Trophoblast cell (in vitro differentiated cells and primary cell): ENCODE measurements at regions not wholly inside any gene's neighbourhood (a gene's known extent, or its start where the extent isn't known, plus 50 kb on each side); places are given as distances from the start of the nearest gene placed in this dataset.
"Not testable (repeated sequence)": the region's sequence is repeated elsewhere in the genome, so short reads cannot be mapped to it uniquely, and the experiment has no call there.

Experiments used
- DNase-seq, 2 donors: peaks; one replicate each; pipeline ENCODE4 v3.0.0-alpha.2; 2016
- H2AFZ ChIP-seq: 2 replicates; pipeline ENCODE4 v1.6.1; 2013; ENCODE audit warnings: low read length, moderate library complexity, mild to moderate bottlenecking; ENCODE audit not compliant: insufficient read depth, poor library complexity
- H2AK5ac ChIP-seq: 2 replicates; pipeline ENCODE4 v1.6.1; 2013; ENCODE audit warnings: mild to moderate bottlenecking, low read length
- H2BK120ac ChIP-seq: 2 replicates; pipeline ENCODE4 v1.6.1; 2013; ENCODE audit warnings: low read length, mild to moderate bottlenecking, moderate library complexity; ENCODE audit not compliant: insufficient read depth, poor library complexity
- H2BK12ac ChIP-seq: 2 replicates; pipeline ENCODE4 v1.6.1; 2013; ENCODE audit warnings: mild to moderate bottlenecking, low read length, moderate library complexity
- H2BK5ac ChIP-seq: 2 replicates; pipeline ENCODE4 v1.6.1; 2013; ENCODE audit warnings: low read length, low read depth, moderate library complexity, mild to moderate bottlenecking; ENCODE audit not compliant: poor library complexity
- H3K14ac ChIP-seq: 2 replicates; pipeline ENCODE4 v1.6.1; 2013; ENCODE audit warnings: mild to moderate bottlenecking, low read length
- H3K18ac ChIP-seq: 2 replicates; pipeline ENCODE4 v1.6.1; 2013; ENCODE audit warnings: mild to moderate bottlenecking, low read length
- H3K23ac ChIP-seq: 2 replicates; pipeline ENCODE4 v1.6.1; 2013; ENCODE audit warnings: low read length
- H3K27ac ChIP-seq: 2 replicates; pipeline ENCODE4 v1.5.1; 2013; ENCODE audit warnings: low read depth, mild to moderate bottlenecking, inconsistent platforms, low read length, moderate library complexity
- H3K27me3 ChIP-seq: 2 replicates; pipeline ENCODE4 v1.6.1; 2013; ENCODE audit warnings: inconsistent platforms, mild to moderate bottlenecking, low read length, moderate library complexity; ENCODE audit not compliant: insufficient read depth
- H3K36me3 ChIP-seq, 2 experiments: 1 replicate in 1 of 2; 2 replicates in 1 of 2; pipeline ENCODE4 v1.6.1; 2013; ENCODE audit warnings: low read length in 2 of 2, mild to moderate bottlenecking in 2 of 2, moderate library complexity in 1 of 2; ENCODE audit not compliant: insufficient read depth in 2 of 2, control insufficient read depth in 1 of 2
- H3K4ac ChIP-seq: 2 replicates; pipeline ENCODE4 v1.6.1; 2013; ENCODE audit warnings: low read depth, mild to moderate bottlenecking, low read length, moderate library complexity
- H3K4me1 ChIP-seq, 2 experiments: 1 replicate in 1 of 2; 2 replicates in 1 of 2; pipeline ENCODE4 v1.6.1; 2013; ENCODE audit warnings: low read length in 2 of 2, mild to moderate bottlenecking in 2 of 2, moderate library complexity in 1 of 2; ENCODE audit not compliant: insufficient read depth in 2 of 2, control insufficient read depth in 1 of 2
- H3K4me2 ChIP-seq: 2 replicates; pipeline ENCODE4 v1.6.1; 2013; ENCODE audit warnings: inconsistent platforms, mild to moderate bottlenecking, low read length, moderate library complexity
- H3K4me3 ChIP-seq: 2 replicates; pipeline ENCODE4 v1.5.1; 2013; ENCODE audit warnings: mild to moderate bottlenecking, low read depth, low read length, inconsistent platforms
- H3K79me1 ChIP-seq: one replicate; pipeline ENCODE4 v1.6.1; 2013; ENCODE audit warnings: low read length
- H3K79me2 ChIP-seq: 2 replicates; pipeline ENCODE4 v1.6.1; 2013; ENCODE audit warnings: low read length, mild to moderate bottlenecking; ENCODE audit not compliant: control insufficient read depth, insufficient read depth, poor library complexity
- H3K9ac ChIP-seq: 2 replicates; pipeline ENCODE4 v1.6.1; 2013; ENCODE audit warnings: mild to moderate bottlenecking, low read length
- H3K9me3 ChIP-seq: 2 replicates; pipeline ENCODE4 v1.6.1; 2013; ENCODE audit warnings: low read depth, mild to moderate bottlenecking, control low read depth, inconsistent platforms, low read length; ENCODE audit not compliant: insufficient read depth
- H4K12ac ChIP-seq: 2 replicates; pipeline ENCODE4 v1.6.1; 2013; ENCODE audit warnings: low read depth, mild to moderate bottlenecking, low read length, moderate library complexity
- H4K8ac ChIP-seq: 2 replicates; pipeline ENCODE4 v1.6.1; 2013; ENCODE audit warnings: low read depth, mild to moderate bottlenecking, low read length, moderate library complexity
- H4K91ac ChIP-seq: one replicate; pipeline ENCODE4 v1.6.1; 2013; ENCODE audit warnings: low read depth, mild to moderate bottlenecking, low read length, moderate library complexity
- WGBS: extraction: QIAGEN DNeasy Blood & Tissue Kit; methylation state at CpG from one replicate; pipeline ENCODE4 v1.1.7; 2013; ENCODE audit warnings: missing lambda C conversion rate; ENCODE audit not compliant: insufficient read length, insufficient coverage; ENCODE audit errors: extremely low coverage; 5-methylcytosine and 5-hydroxymethylcytosine counted together

DNA sequence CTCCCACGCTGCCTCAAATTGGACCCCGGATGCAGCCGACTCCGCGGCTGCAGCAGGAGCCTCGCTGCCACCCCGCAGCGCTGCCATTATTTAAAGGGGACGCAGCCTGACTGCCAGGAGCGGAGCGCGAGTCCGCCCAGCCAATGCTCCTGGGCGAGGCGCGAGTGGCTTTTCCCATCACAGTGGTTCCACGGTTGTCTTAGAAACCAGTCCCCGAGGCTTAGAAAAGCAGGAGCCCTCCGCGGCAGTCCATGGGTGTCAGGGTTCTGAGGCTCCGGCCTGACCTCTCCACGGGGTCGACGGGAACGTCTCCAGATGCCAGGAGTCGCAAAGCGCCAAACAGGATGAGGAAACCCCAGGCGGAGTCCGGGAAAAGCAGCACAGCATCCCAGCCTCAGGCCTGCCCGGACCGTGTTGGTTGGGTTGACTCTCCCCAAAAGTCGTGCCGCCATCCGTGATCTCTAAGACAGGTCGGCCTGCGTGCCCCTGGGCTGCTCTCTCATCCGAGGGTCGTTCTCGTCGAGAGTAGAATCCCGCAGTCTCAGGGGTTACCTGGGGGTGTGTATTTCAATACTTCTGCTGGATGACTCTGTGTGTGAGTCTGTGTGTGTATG lies 975.8 kb upstream of the DEFB115 start:
- Histone ChIP-seq H3K23ac (no peak overlapping the region), H4K8ac (no peak overlapping the region), H3K36me3 (no peaks in the 10 kb centered on the region), H3K27me3 (no peaks in the 10 kb centered on the region), H2BK120ac (no peak overlapping the region), H3K4ac (no peak overlapping the region), H3K79me1 (no peaks in the 10 kb centered on the region), H4K12ac (no peak overlapping the region), H2BK12ac (no peak overlapping the region), H3K9me3 (peaks cover 24% of the 10 kb centered on the region), H3K18ac (no peak overlapping the region), H3K4me3 (no peak overlapping the region), H2AK5ac (no peak overlapping the region), H4K91ac (no peak overlapping the region), H3K14ac (no peak overlapping the region), H3K27ac (no peak overlapping the region), H3K4me2 (no peak overlapping the region), H3K9ac (no peak overlapping the region), H3K4me1 (no peaks in the 10 kb centered on the region), H2AFZ (no peak overlapping the region), H3K79me2 (no peaks in the 10 kb centered on the region), H2BK5ac (no peak overlapping the region)
- DNase-seq: no peak
- no CpG with 5 or more reads among the region's 41 CpGs for WGBS

DNA sequence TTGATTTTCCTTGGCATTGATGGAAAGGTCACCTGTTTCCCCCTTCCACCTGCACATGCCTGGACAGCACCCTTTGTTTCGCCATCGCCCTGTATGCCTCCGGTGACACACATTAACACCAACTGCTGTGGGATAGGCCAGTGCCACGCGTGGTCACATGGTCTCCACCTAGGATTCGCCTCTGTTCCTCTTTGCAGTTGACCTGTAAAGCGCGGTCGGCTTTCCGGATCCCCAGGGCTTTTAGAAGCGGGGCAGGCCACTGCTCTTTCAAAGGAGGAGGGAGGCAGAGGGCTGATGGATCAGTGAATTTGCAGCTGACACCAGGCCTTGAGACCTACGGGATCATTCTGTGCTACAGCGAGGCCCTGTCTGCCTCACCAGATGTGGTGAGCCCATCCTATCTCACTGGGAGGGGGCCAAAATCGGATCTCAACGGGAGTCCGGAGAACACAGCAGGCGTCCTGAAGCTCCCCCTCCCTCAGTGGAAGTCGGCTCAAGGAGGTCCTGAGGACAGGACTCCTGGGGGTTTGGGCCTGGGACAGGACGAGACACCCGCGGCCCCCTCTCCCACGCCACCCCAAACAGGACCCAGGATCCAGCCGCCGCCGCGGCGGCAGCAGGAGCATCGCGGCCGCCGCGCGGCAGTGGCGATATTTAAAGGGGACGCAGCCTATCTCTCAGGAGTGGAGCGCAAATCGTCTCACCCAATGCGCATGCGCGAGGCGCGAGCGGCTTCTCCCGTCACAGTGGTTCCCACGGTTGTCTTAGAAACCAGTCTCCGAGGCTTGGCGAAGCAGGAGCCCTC lies 973.8 kb upstream of the DEFB115 start:
- not testable (repeated sequence) for H3K79me2 ChIP-seq, H2AK5ac ChIP-seq, H3K27me3 ChIP-seq, H2BK12ac ChIP-seq, H3K27ac ChIP-seq, H3K18ac ChIP-seq, H3K79me1 ChIP-seq, H3K36me3 ChIP-seq, H2BK5ac ChIP-seq, H2AFZ ChIP-seq, H3K4me2 ChIP-seq, H4K91ac ChIP-seq, H4K12ac ChIP-seq, H3K4ac ChIP-seq, H3K14ac ChIP-seq, H3K23ac ChIP-seq, H2BK120ac ChIP-seq, H4K8ac ChIP-seq, H3K4me3 ChIP-seq, H3K4me1 ChIP-seq, H3K9ac ChIP-seq
- WGBS: no CpG with 5 or more reads among the region's 47 CpGs
- peaks cover 24% of the 10 kb centered on the region for H3K9me3 ChIP-seq
- DNase-seq: peak in 1 of 2 donors; percentile 61

DNA sequence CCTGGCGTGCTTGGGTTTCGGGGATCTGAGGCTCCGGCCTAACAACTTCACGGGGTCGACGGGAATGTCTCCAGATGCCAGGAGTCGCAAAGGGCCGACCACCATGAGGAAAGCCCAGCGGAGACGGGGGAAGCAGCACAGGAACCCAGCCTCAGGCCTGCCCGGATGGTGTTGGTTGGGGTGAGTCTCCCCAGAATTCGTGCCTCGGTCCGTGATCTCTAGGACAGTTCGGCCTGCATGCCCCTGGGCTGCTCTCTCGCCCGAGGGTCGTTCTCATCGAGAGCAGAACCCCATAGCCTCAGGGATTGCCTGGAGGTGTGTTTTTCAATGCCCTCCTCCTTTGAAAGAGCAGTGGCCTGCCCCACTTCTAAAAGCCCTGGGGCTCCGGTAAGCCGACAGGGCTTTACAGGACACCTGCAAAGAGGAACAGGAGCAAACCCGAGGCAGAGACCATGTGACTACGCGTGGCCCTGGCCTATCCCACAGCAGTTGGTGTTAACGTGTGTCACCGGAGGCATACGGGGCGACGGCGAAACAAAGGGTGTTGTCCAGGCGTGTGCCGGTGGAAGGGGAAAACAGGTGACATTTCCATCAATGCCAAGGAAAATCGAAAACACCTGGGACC lies 973.1 kb upstream of the DEFB115 start:
- no peak overlapping the region for H3K27ac ChIP-seq
- H3K79me2 ChIP-seq: no peaks in the 10 kb centered on the region
- no peak overlapping the region for H3K14ac ChIP-seq
- H3K36me3 ChIP-seq: no peaks in the 10 kb centered on the region
- H2BK12ac ChIP-seq: no peak overlapping the region
- H2BK5ac ChIP-seq: no peak overlapping the region
- no CpG with 5 or more reads among the region's 33 CpGs for WGBS
- no peak overlapping the region for H4K91ac ChIP-seq
- no peak overlapping the region for H3K9ac ChIP-seq
- no peak overlapping the region for H4K12ac ChIP-seq
- no peak overlapping the region for H3K4ac ChIP-seq
- DNase-seq: peak in 1 of 2 donors; percentile 1
- H3K4me1 ChIP-seq: no peaks in the 10 kb centered on the region
- H3K23ac ChIP-seq: no peak overlapping the region
- H3K9me3 ChIP-seq: peaks cover 24% of the 10 kb centered on the region
- H3K27me3 ChIP-seq: no peaks in the 10 kb centered on the region
- H3K4me2 ChIP-seq: no peak overlapping the region
- no peak overlapping the region for H4K8ac ChIP-seq
- H3K79me1 ChIP-seq: no peaks in the 10 kb centered on the region
- no peak overlapping the region for H3K18ac ChIP-seq
- H2BK120ac ChIP-seq: no peak overlapping the region
- no peak overlapping the region for H3K4me3 ChIP-seq
- H2AFZ ChIP-seq: no peak overlapping the region
- H2AK5ac ChIP-seq: no peak overlapping the region

DNA sequence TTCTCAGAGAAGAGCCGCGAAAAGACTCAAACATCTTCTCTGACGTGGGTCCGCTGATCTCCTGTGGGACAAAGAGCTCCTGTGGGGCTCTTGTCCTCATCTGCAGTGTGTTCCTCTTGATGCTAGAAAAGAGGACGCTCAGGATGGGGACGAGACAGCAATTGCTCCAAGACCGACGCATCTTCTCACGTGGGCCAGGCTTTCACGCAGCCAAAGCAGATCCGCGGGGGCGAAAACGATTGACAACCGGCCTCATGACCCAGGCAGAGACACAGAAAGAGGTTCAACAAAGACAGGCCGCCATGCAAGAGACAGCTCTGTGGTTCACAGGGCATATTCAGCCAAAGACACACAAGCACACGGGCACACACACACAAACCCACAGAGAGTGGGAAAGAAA lies 971.8 kb upstream of the DEFB115 start:
- Histone ChIP-seq H3K4ac (no peak overlapping the region), H3K4me3 (no peak overlapping the region), H3K4me2 (no peak overlapping the region), H3K18ac (no peak overlapping the region), H3K9me3 (peaks cover 23% of the 10 kb centered on the region), H3K36me3 (no peaks in the 10 kb centered on the region), H2AFZ (no peak overlapping the region), H2BK12ac (no peak overlapping the region), H4K8ac (no peak overlapping the region), H3K79me1 (no peaks in the 10 kb centered on the region), H3K79me2 (no peaks in the 10 kb centered on the region), H3K14ac (no peak overlapping the region), H3K23ac (no peak overlapping the region), H3K27me3 (no peaks in the 10 kb centered on the region), H2BK120ac (no peak overlapping the region), H2BK5ac (no peak overlapping the region), H4K91ac (no peak overlapping the region), H3K4me1 (no peaks in the 10 kb centered on the region), H3K27ac (no peak overlapping the region), H2AK5ac (no peak overlapping the region), H4K12ac (no peak overlapping the region), H3K9ac (no peak overlapping the region)
- WGBS: no CpG with 5 or more reads among the region's 17 CpGs
- DNase-seq: no peak
